Hematopoietic multipotent progenitor cell treated with erythropoietin and hydrocortisone succinate and interleukin-3 and kit ligand, for 17 days (in vitro differentiated cells): ENCODE measurements at regions not wholly inside any gene's neighbourhood (a gene's known extent, or its start where the extent isn't known, plus 50 kb on each side); places are given as distances from the start of the nearest gene placed in this dataset.

Source experiments
- DNase-seq: peaks from one replicate; pipeline ENCODE4 v3.0.0-alpha.2; 2015; ENCODE audit warnings: low spot score

DNA sequence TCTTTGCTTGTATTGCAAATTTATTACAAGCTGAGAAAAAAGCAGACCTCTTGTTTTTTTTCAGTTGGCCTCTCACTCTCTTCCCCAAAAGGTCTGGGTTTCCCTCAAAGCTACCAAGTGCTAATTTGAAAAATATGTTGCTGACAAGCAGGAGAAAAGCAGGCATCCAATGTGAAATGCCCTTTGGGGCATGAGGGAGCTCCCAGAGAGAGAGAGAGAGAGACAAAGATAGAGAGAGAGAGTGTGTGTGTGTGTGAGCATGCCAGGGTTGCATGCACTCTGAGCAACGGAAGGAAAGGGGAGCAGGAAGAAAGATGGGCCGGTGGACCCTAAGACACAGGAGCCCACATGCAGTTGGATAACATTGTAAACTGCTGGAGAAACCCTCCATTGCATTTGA, 358.4 kb downstream of the TMEM38B start:
- DNase-seq: no peak

DNA sequence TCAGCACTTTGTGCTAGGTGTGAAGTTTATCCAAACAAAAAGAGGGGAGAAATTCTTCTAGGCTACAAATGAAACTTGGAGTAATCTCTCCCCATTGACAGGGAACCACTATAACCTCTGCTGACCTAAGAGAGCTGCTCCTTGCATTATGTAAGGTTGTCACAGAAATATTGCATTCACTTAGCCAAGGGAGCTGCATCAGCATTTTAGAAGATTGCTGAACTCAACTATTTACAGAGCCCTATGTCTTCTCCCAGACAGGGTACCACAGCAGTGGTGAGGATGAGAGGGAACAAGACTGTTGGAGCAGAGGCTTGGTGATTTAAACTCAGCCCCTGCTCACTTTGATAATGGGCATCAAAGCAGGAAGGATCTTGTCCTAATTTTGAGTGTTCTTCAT, 362.0 kb downstream of the TMEM38B start:
- no peak for DNase-seq

DNA sequence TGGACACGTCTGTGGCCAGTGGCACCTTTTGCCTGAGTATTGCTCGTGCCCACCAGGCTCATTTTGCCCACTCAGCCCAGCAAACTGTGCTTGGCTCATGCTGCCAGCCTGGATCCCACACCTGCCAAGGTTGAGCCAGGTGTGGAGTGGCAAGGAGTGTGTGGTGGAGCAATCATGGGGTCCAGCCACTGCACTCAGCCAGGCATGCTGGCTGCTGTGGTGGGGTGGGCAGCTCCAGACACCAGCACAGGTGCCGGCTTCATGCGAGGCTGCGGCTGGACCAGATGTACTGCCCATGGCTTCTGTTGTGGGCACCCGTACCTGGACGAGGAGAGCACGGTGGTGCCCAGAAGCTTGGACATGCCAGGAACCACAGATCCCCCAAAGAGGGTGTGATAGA, 364.1 kb downstream of the TMEM38B start:
- no peak for DNase-seq

DNA sequence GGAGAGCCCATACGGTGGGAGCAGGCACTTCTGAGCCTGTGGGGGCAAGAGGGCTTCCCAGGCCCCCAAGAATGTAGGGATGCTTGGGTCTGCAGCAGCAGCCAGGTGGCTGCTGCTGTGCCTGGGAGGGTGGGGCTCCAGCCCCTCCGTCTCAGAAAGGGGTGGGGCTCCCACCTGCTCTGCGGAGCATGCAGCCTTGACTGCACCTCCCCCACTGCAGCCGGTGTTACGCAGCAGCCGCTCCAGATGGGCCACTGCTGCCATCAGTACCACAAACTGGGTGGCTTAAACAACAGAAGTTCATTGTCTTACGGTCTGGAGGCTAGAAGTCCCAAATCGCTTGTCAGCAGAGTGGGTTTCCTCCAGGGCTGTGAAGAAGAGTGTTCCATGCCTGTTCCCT, 365.5 kb downstream of the TMEM38B start:
- DNase-seq: no peak

DNA sequence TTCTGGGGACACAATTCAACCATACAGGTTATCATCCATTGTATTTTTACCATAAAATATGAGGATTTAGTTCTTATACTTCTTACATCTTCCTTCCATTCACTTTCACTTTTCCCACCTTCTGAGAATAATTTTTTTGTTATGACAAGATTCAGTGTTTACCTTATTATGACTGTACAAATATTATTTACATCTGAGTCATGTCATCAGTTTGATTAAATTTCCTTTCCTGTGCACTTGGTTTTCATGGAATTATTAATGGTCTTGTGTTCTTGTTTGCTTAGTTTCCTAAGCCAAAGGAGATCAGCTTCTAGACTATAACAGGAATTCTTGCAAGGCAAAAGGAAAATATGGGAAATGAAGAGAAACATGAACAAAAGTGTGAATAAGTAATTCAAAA, 366.5 kb downstream of the TMEM38B start:
- no peak for DNase-seq

DNA sequence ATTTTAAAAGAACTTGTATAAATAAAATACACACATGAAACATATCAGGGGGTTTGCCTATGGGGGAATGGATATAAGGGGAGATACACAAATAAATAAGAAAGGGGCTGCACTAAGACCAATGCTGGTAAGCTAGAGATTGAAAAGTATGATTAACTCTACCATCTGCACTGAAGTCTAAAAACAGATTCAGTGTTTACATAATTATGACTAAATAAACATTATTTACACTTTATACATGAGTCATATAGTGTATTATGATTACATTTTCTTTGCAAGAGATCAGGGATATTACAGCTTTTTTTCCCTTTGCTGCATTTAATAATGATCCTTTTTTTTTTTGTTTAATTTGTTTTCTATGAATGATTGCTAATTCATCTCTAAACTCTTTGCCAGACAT, 367.9 kb downstream of the TMEM38B start:
- no peak for DNase-seq

DNA sequence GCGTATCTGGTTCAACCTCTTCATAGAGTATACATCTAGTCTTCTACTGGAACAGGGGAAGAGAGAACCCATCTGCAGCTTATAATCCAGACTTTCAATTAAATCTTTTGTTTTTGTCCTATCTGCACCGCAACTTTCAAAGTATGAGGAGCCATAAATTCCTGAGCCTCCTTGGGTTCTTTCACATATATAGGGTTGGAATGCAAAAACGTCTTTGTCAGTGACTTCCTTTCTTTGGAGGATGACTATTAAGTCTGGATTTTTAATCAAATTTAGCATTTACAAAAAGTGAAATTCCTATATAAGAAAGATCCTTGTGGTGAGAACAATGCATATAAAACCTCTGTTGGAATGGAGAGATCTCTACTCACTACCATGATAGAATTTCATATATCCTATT, 370.8 kb downstream of the TMEM38B start:
- no peak for DNase-seq

DNA sequence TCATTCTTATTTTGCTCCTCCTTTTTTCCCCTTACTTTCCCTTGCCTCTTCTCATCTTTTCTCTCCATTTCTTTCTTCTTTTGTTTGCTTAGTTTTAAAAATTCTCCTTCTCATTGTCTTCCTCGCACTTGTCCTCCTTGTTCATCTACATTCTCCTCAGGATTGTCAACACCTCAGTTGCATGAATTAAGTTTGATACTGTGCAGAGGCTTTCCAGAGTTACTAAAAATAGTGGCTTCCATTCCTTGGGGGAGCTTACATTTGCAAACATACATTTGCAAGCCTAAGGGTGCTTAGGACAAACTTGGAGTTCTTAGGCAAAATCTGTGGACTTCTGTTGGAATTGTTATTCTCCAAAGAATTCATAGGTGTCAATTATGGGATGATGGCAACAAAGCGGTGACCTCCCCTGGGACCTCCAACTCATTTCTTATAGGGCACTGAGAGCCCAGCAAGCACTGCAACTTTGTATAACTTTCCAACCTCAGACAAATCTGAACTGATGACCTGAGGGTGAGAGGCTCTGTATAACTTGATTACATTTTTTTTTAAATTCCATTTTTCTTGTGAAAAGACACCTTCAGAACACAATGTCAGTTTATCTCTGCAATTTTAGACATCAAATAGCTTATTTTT, 371.4 kb downstream of the TMEM38B start:
- no peak for DNase-seq

DNA sequence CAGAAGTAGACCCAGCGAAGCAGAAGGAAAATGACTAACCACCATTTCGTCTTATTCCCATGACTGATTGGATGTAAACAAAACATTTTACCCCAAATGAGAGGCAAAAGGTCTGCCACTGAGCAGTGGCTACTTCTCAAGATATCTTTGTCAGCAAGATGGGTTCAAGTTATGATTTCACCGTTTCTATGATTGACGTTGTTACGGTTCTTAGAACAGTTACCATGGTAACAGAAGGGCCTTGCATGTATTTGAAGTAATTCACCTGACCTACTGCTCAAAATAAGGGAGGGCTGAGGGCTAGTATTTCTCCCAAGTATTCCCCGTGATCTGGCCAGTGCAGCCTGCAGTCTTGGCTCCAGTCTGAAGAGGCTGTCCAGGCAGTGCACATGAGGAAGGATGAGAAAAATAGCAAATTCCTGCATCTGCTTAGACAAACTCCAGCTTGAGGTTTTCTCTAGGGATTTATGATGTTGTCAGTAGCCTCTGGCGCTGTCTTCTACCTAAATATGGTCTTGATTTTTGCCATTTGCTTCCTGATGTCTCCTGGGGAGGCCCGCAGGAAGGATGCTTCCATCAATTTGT, 372.7 kb downstream of the TMEM38B start:
- DNase-seq: no peak

DNA sequence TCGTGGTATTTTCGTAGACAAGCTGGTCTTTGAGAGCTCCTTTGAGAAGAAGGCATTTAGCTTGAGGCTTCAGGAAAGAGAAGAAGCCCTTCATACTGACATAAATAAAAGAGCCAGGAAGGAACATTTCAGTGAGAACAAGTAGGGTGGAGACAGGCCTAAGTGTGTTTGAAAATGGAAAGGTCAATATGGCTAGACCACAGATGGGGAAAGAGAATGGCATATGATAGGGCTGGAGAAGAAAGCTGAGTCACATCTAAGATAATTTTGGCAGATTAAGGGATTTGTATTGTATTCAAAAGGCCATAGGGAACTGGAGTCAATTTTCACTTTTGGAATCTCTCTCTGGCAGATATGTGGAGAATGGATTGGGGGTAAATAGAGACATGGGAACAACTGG, 374.9 kb downstream of the TMEM38B start:
- no peak for DNase-seq

DNA sequence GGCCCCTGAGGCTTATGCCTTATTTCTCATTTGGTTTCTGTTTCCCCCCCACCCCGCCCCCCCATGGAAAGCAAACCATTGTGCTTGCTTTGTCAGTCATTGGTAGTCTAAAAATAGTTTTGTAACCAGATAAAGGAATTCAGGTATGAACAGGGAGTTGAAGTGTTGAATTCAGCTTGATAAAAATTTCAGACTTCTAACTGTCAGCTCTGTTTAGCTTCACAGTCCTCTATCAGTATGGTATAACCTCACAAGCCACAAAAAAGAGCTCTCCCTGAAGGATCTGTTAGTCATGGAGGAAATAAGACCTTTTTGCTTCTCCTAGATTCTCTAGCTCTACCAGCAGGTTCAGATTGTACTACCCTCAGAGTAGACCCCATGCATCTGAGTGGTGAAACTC, 378.1 kb downstream of the TMEM38B start:
- DNase-seq: no peak

DNA sequence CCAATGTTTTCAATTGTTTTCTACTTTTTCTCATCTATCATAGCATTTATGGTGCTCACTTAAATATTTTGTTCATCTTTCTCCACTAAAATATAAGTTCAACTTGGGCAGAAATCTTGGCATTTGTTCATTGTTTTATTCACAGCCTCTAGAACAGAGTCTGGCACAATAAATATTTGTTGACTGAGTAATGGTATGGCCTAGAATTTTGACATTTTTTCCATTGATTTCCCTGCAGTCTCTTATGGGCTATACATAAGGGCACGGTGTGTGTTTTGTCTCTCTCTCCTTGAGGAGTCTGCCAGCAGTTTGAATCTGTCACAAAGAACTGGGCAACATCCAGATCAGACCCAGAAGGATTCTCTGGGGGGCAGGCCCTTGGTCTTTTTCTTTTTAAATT, 379.7 kb downstream of the TMEM38B start:
- DNase-seq: no peak

DNA sequence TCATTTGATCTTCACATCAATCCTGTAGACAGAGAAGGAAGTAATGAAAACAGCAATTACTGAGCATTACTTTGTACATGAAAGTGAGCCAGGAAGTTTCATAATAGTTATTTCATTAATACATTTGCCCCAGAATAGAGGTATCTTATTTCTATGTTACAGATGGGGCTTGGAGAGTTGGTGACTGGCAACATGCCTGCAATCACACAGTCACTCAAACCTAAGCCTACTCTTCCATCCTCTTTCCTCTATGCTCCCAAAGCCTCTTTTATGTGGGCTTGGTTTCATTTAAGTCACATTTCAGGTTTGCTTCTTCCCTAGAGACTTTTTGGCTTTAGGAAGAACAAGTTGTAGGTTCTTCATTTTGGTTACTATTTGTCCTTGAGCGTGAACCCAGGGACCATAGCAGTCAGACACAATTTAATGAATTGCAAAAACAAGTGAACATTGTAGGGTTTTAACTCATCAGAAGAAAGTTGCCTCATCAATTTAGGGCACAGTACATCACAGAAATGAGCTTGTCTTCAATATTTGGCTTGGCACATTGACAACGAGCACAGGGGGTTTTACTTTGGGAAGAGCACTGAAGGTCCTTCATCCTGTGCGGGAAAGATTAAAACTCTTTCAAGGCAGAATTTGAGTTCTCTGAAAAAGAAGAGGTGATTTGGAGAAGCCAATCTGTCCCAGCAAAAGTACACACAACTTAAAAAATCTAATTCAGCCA, 381.1 kb downstream of the TMEM38B start:
- DNase-seq: no peak

DNA sequence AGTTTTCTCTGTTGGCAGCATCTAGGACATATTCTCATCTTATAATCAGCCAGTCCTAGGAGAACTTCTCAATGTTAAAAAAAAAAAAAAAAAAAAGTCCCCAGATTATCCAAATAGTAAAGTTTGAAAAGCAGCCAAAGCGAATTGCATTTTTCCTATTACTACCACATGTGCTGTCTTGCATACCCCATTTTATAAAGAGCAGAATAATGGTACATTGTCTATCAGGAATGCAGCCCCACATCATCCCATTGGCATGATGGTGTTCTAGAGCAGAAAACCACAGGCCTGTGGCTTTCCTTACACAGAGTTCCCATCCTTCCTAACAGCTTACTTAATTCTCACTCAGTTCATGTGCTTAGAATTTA, 381.6 kb downstream of the TMEM38B start:
- DNase-seq: no peak

DNA sequence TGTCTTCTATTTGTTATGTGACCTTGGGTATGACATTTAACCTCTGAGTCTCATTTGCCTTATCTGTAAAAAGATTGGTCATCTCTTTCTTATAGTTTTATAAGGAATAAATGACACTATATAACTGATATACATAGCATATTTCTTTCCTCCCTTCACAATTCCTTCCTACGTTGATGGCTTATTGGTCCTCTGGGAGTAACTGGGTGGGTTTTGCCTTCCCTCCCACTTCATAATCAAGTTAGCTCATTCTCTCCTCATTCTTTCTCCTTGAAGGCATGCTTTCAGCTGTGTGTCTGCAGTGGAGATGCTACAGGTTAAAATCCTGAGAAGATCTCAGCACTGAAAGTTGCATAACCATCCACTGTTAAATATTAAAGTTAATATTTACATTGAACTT, 382.4 kb downstream of the TMEM38B start:
- no peak for DNase-seq

DNA sequence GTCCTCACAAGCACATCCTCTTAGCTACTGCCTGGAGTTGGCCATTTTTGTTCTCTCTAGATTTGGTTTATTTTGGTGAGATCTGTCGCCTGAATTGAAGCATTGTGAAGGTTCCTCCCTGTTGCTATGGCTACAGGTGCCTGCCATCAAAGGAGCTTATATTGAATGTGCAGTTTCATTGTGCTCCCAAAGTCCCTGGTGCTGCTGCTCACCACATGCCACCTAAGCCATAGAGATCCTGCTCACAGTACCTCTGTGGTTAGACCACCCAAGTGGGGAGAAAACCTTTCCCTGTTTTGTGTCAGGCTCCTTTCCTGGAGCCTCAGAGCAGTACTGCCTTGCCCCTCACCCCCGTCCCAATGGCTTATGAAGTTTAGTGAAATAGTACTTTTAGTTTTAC, 383.4 kb downstream of the TMEM38B start:
- DNase-seq: no peak

DNA sequence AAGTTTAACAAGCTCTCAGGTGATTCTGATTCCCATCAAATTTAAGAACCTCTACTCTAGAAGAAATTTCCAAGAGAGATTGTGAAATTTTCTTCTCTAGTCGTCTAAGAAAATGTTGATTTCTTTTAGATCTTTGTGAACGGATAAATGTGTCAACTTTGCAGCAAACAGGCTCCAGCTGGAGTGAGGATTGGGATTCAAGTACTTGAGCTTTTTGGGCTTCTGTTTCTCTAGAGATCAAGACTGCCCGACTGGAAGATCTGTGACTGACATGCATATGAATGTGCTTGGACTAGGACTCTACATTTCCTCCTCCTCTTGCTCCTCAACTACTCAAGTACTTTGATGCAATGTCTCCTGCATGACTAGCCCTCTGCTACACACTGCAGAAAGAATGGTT, 388.3 kb downstream of the TMEM38B start:
- DNase-seq: no peak

DNA sequence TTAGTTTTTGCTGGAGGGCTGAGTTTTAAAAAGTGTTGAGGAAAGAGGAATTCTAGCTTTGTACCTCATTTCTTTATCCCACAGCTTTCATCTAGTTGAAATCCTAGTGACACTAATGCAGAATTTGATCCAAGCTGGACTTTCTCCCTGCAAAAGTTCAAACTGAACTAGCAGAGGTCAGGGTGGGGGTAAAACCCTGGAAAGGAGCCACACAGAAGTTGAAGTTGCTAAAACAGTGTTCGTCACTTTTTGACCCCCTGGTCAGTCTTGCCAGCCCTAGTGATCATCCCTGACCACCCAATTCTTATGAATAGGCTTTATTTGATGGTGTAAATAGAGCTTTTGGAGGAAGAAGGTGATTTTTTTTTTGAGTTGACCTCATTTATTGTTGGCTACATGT, 390.4 kb downstream of the TMEM38B start:
- no peak for DNase-seq

DNA sequence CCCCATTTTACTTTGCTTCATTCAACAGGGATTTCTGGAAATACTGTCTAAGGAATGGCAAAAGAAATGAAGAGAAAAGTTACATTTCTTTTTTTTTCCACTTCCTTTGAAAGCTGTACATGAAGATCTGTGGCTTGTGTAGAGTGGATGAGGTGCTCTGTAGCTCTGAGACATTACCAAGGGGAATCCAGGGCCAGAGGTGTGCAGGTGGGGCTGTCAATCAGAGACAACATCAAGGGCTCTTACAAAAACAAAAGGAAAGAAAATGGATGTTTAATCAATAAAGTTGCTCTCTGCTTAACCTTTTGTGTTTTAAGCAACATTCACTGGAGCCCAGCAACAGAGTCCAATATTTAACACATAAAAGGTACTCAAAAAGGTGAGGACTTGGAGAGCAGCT, 391.1 kb downstream of the TMEM38B start:
- DNase-seq: no peak

DNA sequence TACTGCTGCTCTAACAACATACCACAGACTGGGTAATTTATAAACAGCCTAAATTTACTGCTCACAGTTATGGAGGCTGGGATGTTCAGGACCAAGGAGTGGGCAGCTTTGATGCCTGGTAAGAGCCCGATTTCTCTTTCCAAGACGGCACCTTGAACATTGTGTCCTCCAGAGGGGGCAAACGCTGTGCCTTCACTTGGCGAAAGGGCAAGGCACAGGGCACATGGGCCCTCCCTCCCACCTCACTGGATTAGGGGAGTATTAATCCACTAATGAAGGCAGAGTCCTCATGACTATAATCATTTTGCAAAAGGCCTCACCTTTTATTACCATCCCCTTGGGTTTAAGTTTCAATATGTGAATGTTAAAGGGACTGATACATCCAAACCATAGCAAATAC, 397.7 kb downstream of the TMEM38B start:
- DNase-seq: no peak

DNA sequence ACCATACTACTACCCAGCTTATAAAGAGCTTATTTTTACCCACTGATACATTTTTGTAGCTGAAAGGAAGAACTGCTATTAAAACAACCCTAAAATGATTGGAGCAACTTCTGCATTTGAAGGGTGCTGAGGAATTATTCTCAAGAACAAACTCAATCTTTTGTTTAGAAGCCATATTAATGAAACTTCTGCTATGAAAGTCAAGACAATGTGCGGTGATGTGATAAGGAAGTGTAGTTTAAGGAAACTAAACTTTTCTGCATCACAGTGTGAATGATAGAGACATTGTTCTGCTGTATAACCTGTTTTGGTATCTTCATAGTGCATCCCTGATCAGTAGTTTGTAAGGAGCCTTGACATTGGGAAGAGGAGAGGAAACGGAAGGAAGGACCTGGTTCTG, 408.5 kb downstream of the TMEM38B start:
- no peak for DNase-seq

DNA sequence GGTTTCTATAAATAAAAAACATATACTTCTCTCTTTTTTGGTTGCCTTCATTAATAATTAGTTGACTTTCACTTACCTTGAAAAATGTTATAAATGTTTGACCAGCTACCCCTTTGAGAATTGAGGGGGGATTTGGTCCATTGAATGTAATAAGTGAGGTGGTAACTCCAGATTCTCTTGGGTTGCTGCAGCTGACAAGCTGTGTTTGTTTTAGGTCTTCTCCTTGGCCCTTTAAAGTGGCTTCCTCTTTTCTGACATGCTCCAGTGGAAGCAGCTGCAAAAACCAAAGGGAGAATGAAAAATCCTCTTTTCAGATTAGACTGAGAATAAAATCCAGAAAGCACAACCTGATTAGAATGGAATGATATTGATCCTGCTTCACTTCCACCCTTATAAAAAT, 410.5 kb downstream of the TMEM38B start:
- no peak for DNase-seq

DNA sequence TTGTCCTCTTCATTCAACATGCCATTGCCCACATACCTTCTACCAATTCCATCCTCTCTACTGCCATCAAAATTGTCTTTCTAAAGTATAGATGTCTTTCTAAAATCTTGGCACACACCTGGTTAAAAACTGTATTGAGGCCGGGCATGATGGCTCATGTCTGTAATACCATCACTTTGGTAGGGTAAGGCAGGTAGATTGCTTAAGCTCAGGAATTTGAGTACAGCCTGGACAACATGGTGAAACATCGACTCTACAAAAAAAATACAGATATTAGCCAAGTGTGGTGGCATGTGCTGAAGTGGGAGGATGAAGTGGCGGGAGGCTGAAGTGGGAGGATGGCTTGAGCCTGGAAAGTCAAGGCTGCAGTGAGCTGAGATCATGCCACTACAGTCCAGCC, 412.1 kb downstream of the TMEM38B start:
- no peak for DNase-seq

DNA sequence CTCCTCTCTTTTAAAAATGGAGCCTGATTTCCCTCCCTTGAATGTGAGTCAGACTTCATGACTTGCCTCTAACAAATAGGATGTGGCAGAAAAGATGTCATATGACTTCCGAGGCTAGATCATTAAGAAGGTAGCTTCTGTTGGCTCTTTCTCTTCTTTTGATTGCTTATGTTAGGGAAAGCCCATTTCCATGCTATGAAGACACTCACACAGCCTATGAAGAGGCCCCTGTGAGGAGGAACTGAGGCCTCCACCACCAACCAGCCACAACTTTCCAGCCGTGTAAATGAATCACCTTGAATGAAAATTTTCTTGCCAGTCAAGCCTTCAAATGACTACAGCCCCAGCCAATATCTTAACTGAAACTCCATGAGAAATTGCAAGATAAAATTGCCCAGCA, 413.4 kb downstream of the TMEM38B start:
- DNase-seq: no peak
